ENCODE measurements at regions not wholly inside any gene's neighbourhood (a gene's known extent, or its start where the extent isn't known, plus 50 kb on each side); places are given as distances from the start of the nearest gene placed in this dataset.

GRCh38 chr1:221834698-221835513 lies 93.0 kb upstream of the DUSP10 start:
- H3K56ac ChIP-seq (replicated peaks; ENCODE audit: insufficient read length, low read depth, low read length), result no peak overlapping the region
- no peak for TF ChIP-seq CHD2 (IDR thresholded peaks at IDR 0.05; ENCODE audit: low read length)
- TF ChIP-seq TBP (IDR thresholded peaks at IDR 0.05; ENCODE audit: low read depth, low read length), result no peak
- TF ChIP-seq JUND (IDR thresholded peaks at IDR 0.05; ENCODE audit: low read length), result no peak
- TF ChIP-seq GTF2F1 (IDR thresholded peaks at IDR 0.05; ENCODE audit: borderline replicate concordance, low read depth, low read length), result no peak

More at GRCh38 chr1:221834698-221835513, 93.0 kb upstream of the DUSP10 start:
- no peak overlapping the region for H3K9ac ChIP-seq (replicated peaks in 1 of 4; ENCODE audit: extremely low read depth in 1 of 4, low read depth in 3 of 4, low read length in 3 of 4)
- no peak overlapping the region for H3K4ac ChIP-seq (replicated peaks; ENCODE audit: insufficient read length, low read depth, low read length)
- no peaks in the 10 kb centered on the region for H3K36me3 ChIP-seq (ENCODE audit: control insufficient read depth in 2 of 4, insufficient read depth in 4 of 4, low read length in 3 of 4)
- no peaks in the 10 kb centered on the region for H3K27me3 ChIP-seq (replicated peaks in 1 of 4; ENCODE audit: control insufficient read depth in 3 of 4, extremely low read depth in 1 of 4, insufficient read depth in 3 of 4, low read length in 3 of 4)
- peaks cover 0 to 5% (median 0%) of the 10 kb centered on the region in 4 experiments; a peak in 2 of 7 replicates for H3K4me1 ChIP-seq (replicated peaks in 1 of 4; ENCODE audit: control insufficient read depth in 3 of 4, insufficient read depth in 4 of 4, low read length in 3 of 4)
- H3K79me2 ChIP-seq (ENCODE audit: control insufficient read depth in 1 of 2, insufficient read depth in 2 of 2, low read length in 2 of 2), result no peaks in the 10 kb centered on the region
- WGBS, 2 experiments (ENCODE audit: extremely low coverage in 1 of 2, insufficient coverage in 1 of 2, insufficient read length in 1 of 2, insufficient replicate concordance in 2 of 2, low coverage in 1 of 2, low lambda C conversion rate in 2 of 2, missing lambda C conversion rate in 1 of 2), result 97% methylated on average over 3 of the region's 3 CpGs; no CpG with 5 or more reads in 1 of the 2 experiments
- no peak overlapping the region for H3K27ac ChIP-seq (ENCODE audit: low read depth, low read length)
- no peaks in the 10 kb centered on the region; the same call in 1 of the 2 replicates for H3K79me1 ChIP-seq (ENCODE audit: low read depth, low read length)
- H2BK15ac ChIP-seq (ENCODE audit: low read length), result no peak overlapping the region
- H2BK20ac ChIP-seq (ENCODE audit: low read length), result no peak overlapping the region
- ChIA-PET CTCF (ENCODE audit: partially characterized antibody) (no interaction called here), POLR2A (ENCODE audit: partially characterized antibody) (no interaction called here)
- H2BK120ac ChIP-seq (replicated peaks; ENCODE audit: low read depth, low read length), result no peak overlapping the region
- no peaks in the 10 kb centered on the region; the same call in 1 of the 2 replicates for H3K23me2 ChIP-seq (ENCODE audit: low read depth, low read length)
- no peak overlapping the region for H3K4me2 ChIP-seq (ENCODE audit: insufficient read depth in 1 of 2, low read depth in 2 of 2, low read length in 2 of 2)
- H3K23ac ChIP-seq (ENCODE audit: insufficient read length), result no peak overlapping the region
- H4K5ac ChIP-seq (ENCODE audit: insufficient read length, low read depth, low read length), result no peak overlapping the region
- H2AFZ ChIP-seq (ENCODE audit: low read length), result no peak overlapping the region
- DNase-seq (ENCODE audit: low read depth in 1 of 2, low spot score in 2 of 2) (no peak), FAIRE-seq (no peak)
- H3K4me3 ChIP-seq (ENCODE audit: extremely low read depth in 1 of 4, insufficient read depth in 2 of 4, low read depth in 3 of 4, low read length in 4 of 4), result no peak overlapping the region
- H3K14ac ChIP-seq (ENCODE audit: insufficient read length), result no peak overlapping the region
- H4K8ac ChIP-seq (ENCODE audit: extremely low read depth, insufficient read depth, low read length), result no peak overlapping the region
- H4K20me1 ChIP-seq (replicated peaks in 1 of 2; ENCODE audit: control insufficient read depth in 1 of 2, insufficient read depth in 2 of 2, low read length in 2 of 2), result no peaks in the 10 kb centered on the region
- H3K9me3 ChIP-seq (ENCODE audit: insufficient read depth in 2 of 2, low read depth in 1 of 2, low read length in 1 of 2), result no peaks in the 10 kb centered on the region
- H4K91ac ChIP-seq (replicated peaks; ENCODE audit: insufficient read length, low read length), result no peak overlapping the region
- H2BK12ac ChIP-seq (ENCODE audit: low read depth, low read length), result no peak overlapping the region
- H3K18ac ChIP-seq (ENCODE audit: extremely low read depth, low read length), result no peak overlapping the region
- H2BK5ac ChIP-seq (ENCODE audit: low read depth, low read length), result no peak overlapping the region
- no peak overlapping the region for H2AK5ac ChIP-seq (ENCODE audit: low read depth, low read length)

Data from H1 (cell line).